Endothelial cell of umbilical vein (primary cell): ENCODE measurements at regions not wholly inside any gene's neighbourhood (a gene's known extent, or its start where the extent isn't known, plus 50 kb on each side); places are given as distances from the start of the nearest gene placed in this dataset.

Experiments used
- BruUV-seq: library from RNA; stranded (reverse); fragments of 400-500 nt; replicated peaks from 2 replicates; lab custom pipeline; 2021; lab: Mats Ljungman, UMichigan
- CTCF ChIA-PET: fragments of 300-600, 350-600 bp; sonication (Branson Sonifier 250); formaldehyde crosslinking; loops from one replicate; lab custom pipeline; 2021; ENCODE audit warnings: antibody characterized with exemption, inconsistent platforms; lab: Charles Lee
- POLR2A ChIA-PET: fragments of 300-600, 350-600 bp; sonication (Branson Sonifier 250); formaldehyde crosslinking; loops from one replicate; lab custom pipeline; 2021; ENCODE audit warnings: antibody characterized with exemption, inconsistent platforms; lab: Charles Lee
- DNase-seq: peaks from one replicate; pipeline ENCODE4 v3.0.0-alpha.2; 2011; ENCODE audit warnings: low read depth, low spot score
- FAIRE-seq: peaks from 2 replicates; lab custom pipeline; 2011; peaks lifted over from hg19 to GRCh38; lab: Jason Lieb, UNC
- H2AFZ ChIP-seq: 2 replicates; pipeline ENCODE4 v1.6.0; 2012; ENCODE audit warnings: low read depth, low read length, control low read depth, inconsistent platforms
- H3K27ac ChIP-seq: 2 replicates; pipeline ENCODE4 v1.5.1; 2011; ENCODE audit warnings: low read depth, mild to moderate bottlenecking, control low read depth, low read length, moderate library complexity; ENCODE audit not compliant: insufficient read depth
- H3K27me3 ChIP-seq, 2 experiments: 2 replicates each; pipeline versions ENCODE4 v1.6.0 to v1.6.1; 2011; ENCODE audit warnings: low read length in 2 of 2, mixed read lengths in 1 of 2; ENCODE audit not compliant: control insufficient read depth in 2 of 2, insufficient read depth in 2 of 2
- H3K36me3 ChIP-seq, 2 experiments: 2 replicates in 1 of 2; 3 replicates in 1 of 2; pipeline ENCODE4 v1.5.1; 2011; ENCODE audit warnings: low read length in 2 of 2, mild to moderate bottlenecking in 1 of 2, moderate library complexity in 1 of 2; ENCODE audit not compliant: control insufficient read depth in 2 of 2, insufficient read depth in 2 of 2; ENCODE audit errors: extremely low read depth in 1 of 2
- H3K4me1 ChIP-seq: 3 replicates; pipeline ENCODE4 v1.5.1; 2011; ENCODE audit warnings: mild to moderate bottlenecking, low read length; ENCODE audit not compliant: control insufficient read depth, insufficient read depth; ENCODE audit errors: extremely low read depth
- H3K4me2 ChIP-seq: 2 replicates; pipeline ENCODE4 v1.6.1; 2011; ENCODE audit warnings: low read length, control low read depth, mixed read lengths; ENCODE audit not compliant: insufficient read depth
- H3K4me3 ChIP-seq, 3 experiments: fragments of 200-600 bp in 1 of 3; sonication (generic), shearing (Covaris generic) in 1 of 3; replicated peaks in 1 of 3; 2 replicates each; pipeline ENCODE4 v1.5.1; 2011 to 2016; ENCODE audit warnings: control low read depth in 3 of 3, low read length in 3 of 3, mild to moderate bottlenecking in 2 of 3, inconsistent platforms in 1 of 3, low read depth in 1 of 3, moderate library complexity in 1 of 3; ENCODE audit not compliant: insufficient read depth in 1 of 3
- H3K79me2 ChIP-seq: 2 replicates; pipeline ENCODE4 v1.6.0; 2012; ENCODE audit warnings: low read length, inconsistent platforms; ENCODE audit not compliant: control insufficient read depth, insufficient read depth
- H3K9ac ChIP-seq: replicated peaks from 2 replicates; pipeline ENCODE3; 2011; ENCODE audit warnings: low read length, control low read depth; ENCODE audit not compliant: insufficient read depth; ENCODE audit errors: extremely low read depth
- H3K9me1 ChIP-seq: replicated peaks from 3 replicates; pipeline ENCODE4 v1.6.0; 2011; ENCODE audit warnings: mild to moderate bottlenecking, low read length; ENCODE audit not compliant: control insufficient read depth, insufficient read depth; ENCODE audit errors: extremely low read depth
- H3K9me3 ChIP-seq: replicated peaks from 2 replicates; pipeline ENCODE4 v1.5.1; 2012; ENCODE audit warnings: low read length, inconsistent platforms; ENCODE audit not compliant: control insufficient read depth, insufficient read depth
- H4K20me1 ChIP-seq: replicated peaks from 2 replicates; pipeline ENCODE3; 2011; ENCODE audit warnings: mild to moderate bottlenecking, low read length; ENCODE audit not compliant: control insufficient read depth, insufficient read depth; ENCODE audit errors: extremely low read depth
- EZH2 ChIP-seq: IDR thresholded peaks from 2 replicates; pipeline ENCODE4 v1.6.1; 2012; ENCODE audit warnings: borderline replicate concordance, low read depth, mild to moderate bottlenecking, moderate library complexity, low read length, inconsistent platforms; ENCODE audit not compliant: severe bottlenecking
- FOS ChIP-seq: IDR thresholded peaks from 2 replicates; pipeline ENCODE4 v1.6.1; 2011; ENCODE audit warnings: mild to moderate bottlenecking, low read length, moderate library complexity, borderline replicate concordance; ENCODE audit not compliant: insufficient read depth
- GATA2 ChIP-seq: IDR thresholded peaks from 2 replicates; pipeline ENCODE4 v1.7.0; 2011; ENCODE audit warnings: low read depth, mild to moderate bottlenecking, moderate library complexity, mixed read lengths, low read length; ENCODE audit not compliant: insufficient read length, insufficient read depth
- JUN ChIP-seq: IDR thresholded peaks from 2 replicates; pipeline ENCODE4 v1.6.1; 2011; ENCODE audit warnings: borderline replicate concordance, low read depth; ENCODE audit not compliant: insufficient read length, insufficient read depth
- MYC ChIP-seq: IDR thresholded peaks from one replicate; pipeline ENCODE4 v1.6.1; 2011; ENCODE audit warnings: mild to moderate bottlenecking, low read depth, low read length
- POLR2A ChIP-seq: IDR thresholded peaks from 2 replicates; pipeline ENCODE4 v1.6.1; 2012; ENCODE audit warnings: low read depth, mild to moderate bottlenecking, control low read depth, low read length
- POLR2AphosphoS5 ChIP-seq: IDR thresholded peaks from 2 replicates; pipeline ENCODE4 v1.6.1; 2012; ENCODE audit warnings: low read depth, mild to moderate bottlenecking, control low read depth, low read length, moderate library complexity; ENCODE audit not compliant: insufficient read depth
- dilution Hi-C: fragments of 300-500 bp; cut with MboI; formaldehyde crosslinking; loops from one replicate; pipeline ENCODE4 v1.15.0; 2019; ENCODE audit warnings: low sequenced_read_pairs; ENCODE audit not compliant: extremely low pct_ligation_motif_present
- intact Hi-C: fragments of 100-400 bp; cut with micrococcal nuclease; formaldehyde crosslinking; loops from one replicate; pipeline ENCODE4 v1.10.0; 2022
- TF ChIP-seq, protein P1 (sequence below), 2 donors: IDR thresholded peaks; 1 replicate in 1 of 2; 2 replicates in 1 of 2; pipeline ENCODE4 v1.5.1; 2011; ENCODE audit warnings: low read length in 2 of 2, mild to moderate bottlenecking in 2 of 2, moderate library complexity in 2 of 2, control low read depth in 1 of 2, inconsistent platforms in 1 of 2, low read depth in 1 of 2; ENCODE audit not compliant: insufficient read depth in 1 of 2; ENCODE audit errors: extremely low read depth in 1 of 2
- TF ChIP-seq, protein P2 (sequence below): IDR thresholded peaks from 2 replicates; pipeline ENCODE4 v1.6.1; 2011; ENCODE audit not compliant: insufficient read depth, insufficient read length

- Histone ChIP-seq H3K27me3 (no peaks in the 10 kb centered on the region), H2AFZ (no peak overlapping the region), H3K4me1 (peaks cover 8% of the 10 kb centered on the region), H3K36me3 (no peaks in the 10 kb centered on the region), H3K79me2 (no peaks in the 10 kb centered on the region), H3K9me3 (no peaks in the 10 kb centered on the region), H4K20me1 (no peaks in the 10 kb centered on the region), H3K9me1 (no peaks in the 10 kb centered on the region), H3K9ac (no peak overlapping the region), H3K27ac (no peak overlapping the region), H3K4me3 (no peak overlapping the region), H3K4me2 (peak overlapping the region; percentile 42)
- ChIA-PET CTCF (interaction anchor here (2.2 kb wide), 1 partner anchor 9 kb away, joined by 6 read pairs; no protein-coding TSS in a partner anchor), POLR2A (no interaction called here)
- FAIRE-seq (peak; percentile 31), DNase-seq (peak; percentile 31)
- BruUV-seq, result no TSS peak
- no peak for TF ChIP-seq POLR2A
- TF ChIP-seq JUN, result no peak
- TF ChIP-seq POLR2AphosphoS5, result no peak
- TF ChIP-seq GATA2, result no peak
- peak; percentile 62 for TF ChIP-seq FOS
- TF ChIP-seq, protein P1, sequence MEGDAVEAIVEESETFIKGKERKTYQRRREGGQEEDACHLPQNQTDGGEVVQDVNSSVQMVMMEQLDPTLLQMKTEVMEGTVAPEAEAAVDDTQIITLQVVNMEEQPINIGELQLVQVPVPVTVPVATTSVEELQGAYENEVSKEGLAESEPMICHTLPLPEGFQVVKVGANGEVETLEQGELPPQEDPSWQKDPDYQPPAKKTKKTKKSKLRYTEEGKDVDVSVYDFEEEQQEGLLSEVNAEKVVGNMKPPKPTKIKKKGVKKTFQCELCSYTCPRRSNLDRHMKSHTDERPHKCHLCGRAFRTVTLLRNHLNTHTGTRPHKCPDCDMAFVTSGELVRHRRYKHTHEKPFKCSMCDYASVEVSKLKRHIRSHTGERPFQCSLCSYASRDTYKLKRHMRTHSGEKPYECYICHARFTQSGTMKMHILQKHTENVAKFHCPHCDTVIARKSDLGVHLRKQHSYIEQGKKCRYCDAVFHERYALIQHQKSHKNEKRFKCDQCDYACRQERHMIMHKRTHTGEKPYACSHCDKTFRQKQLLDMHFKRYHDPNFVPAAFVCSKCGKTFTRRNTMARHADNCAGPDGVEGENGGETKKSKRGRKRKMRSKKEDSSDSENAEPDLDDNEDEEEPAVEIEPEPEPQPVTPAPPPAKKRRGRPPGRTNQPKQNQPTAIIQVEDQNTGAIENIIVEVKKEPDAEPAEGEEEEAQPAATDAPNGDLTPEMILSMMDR (IDR thresholded peaks at IDR 0.05; ENCODE audit: extremely low read depth in 1 of 2, insufficient read depth in 1 of 2, low read depth in 1 of 2, low read length in 2 of 2), result no peak
- no peak for TF ChIP-seq EZH2
- no peak for TF ChIP-seq MYC
- TF ChIP-seq, protein P2, sequence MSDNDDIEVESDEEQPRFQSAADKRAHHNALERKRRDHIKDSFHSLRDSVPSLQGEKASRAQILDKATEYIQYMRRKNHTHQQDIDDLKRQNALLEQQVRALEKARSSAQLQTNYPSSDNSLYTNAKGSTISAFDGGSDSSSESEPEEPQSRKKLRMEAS, result no peak
- dilution Hi-C loops (no loop called here), intact Hi-C loops (no loop called here)
Observed at GRCh38 chr6:147689398-147689797, 180.9 kb downstream of the SAMD5 start.
